Astrocyte of the spinal cord (primary cell): ENCODE measurements at regions not wholly inside any gene's neighbourhood (a gene's known extent, or its start where the extent isn't known, plus 50 kb on each side); places are given as distances from the start of the nearest gene placed in this dataset.

Experiments
- DNase-seq: peaks from one replicate; pipeline ENCODE4 v3.0.0; 2011; ENCODE audit warnings: low read depth, low spot score
- H3K4me3 ChIP-seq: 2 replicates; pipeline ENCODE4 v1.5.1; 2011; ENCODE audit warnings: low read depth, mild to moderate bottlenecking, low read length, moderate library complexity
- CTCF ChIP-seq: IDR thresholded peaks from 2 replicates; pipeline ENCODE4 v1.5.1; 2012; ENCODE audit warnings: low read depth, mild to moderate bottlenecking, low read length, inconsistent platforms
- in situ Hi-C: cut with HindIII; loops from 2 replicates; pipeline ENCODE4 v1.10.0; 2017; ENCODE audit warnings: low sequenced_read_pairs

DNA sequence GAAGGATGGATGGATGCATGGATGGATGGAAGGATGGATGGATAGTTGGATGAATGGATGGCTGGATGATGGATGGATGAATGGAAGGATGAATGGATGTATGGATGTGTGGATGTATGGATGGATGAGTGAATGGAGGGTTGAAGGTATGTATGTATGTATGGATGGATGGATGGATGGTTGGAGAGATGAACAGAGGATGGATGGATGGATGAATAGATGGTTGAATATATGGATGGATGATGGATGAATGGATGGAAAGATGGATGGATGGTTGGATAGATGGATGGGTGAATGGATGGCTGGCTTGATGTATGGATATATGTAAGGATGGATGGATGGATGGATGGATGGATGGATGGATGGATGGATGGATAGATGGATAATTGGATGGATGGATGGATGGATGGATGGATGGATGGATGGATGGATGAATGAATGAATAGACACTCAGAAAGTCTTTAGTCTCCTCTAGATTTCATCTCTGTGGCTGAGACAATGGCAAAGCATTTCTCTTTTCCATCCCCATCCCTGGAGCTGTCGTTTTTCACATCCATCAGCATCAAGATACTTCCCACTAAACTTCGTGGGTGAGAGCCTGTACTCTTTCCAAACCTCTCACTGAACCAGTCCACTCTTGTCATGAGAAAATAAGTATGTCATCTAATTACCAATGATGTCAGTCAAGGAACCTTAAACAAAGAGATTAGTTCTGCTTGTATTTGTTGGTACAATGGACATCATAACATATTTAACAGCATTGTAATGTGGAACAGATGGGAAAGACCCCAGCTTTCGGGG lies 74.8 kb upstream of the CLMN start:
- in situ Hi-C loops = no loop called here
- no peak for TF ChIP-seq CTCF
- no peak for DNase-seq
- no peak overlapping the region for H3K4me3 ChIP-seq

- no peak for DNase-seq
- H3K4me3 ChIP-seq = no peak overlapping the region
- TF ChIP-seq CTCF = no peak
- in situ Hi-C loops = no loop called here
These were observed 73.1 kb upstream of the CLMN start for GRCh38 chr14:95392841-95393240.

DNA sequence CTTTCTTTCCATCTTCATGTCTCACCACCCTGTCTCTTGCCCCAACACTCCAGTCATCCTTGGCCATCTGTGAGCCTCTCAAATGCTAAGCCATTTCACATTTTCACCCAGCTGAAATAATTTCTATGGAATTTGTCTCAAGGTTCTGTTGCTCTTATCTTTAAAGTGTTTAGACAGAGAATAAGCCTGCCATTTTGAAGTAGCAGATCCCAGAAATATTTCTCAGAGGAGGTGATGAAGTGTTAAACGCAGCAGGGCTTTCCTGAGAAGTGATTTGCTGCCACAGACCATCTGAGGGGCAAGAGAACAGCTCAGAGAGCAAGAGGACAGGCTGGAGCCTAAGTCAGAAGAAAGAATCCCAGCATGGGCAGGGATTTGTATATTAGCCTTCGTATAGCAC lies 71.6 kb upstream of the CLMN start:
- DNase-seq = no peak
- in situ Hi-C loops = no loop called here
- no peak overlapping the region for H3K4me3 ChIP-seq
- no peak for TF ChIP-seq CTCF

GRCh38 chr14:95389471-95390011 lies 69.8 kb upstream of the CLMN start:
- peak; percentile 35 for DNase-seq
- in situ Hi-C loops = no loop called here
- TF ChIP-seq CTCF = no peak
- no peak overlapping the region for H3K4me3 ChIP-seq

- DNase-seq = no peak
- TF ChIP-seq CTCF = no peak
- no peak overlapping the region for H3K4me3 ChIP-seq
- in situ Hi-C loops = no loop called here
These were observed 69.0 kb upstream of the CLMN start for GRCh38 chr14:95388699-95389098.

GRCh38 chr14:95387826-95388445 lies 68.2 kb upstream of the CLMN start:
- H3K4me3 ChIP-seq = no peak overlapping the region
- no peak for DNase-seq
- TF ChIP-seq CTCF = no peak
- in situ Hi-C loops = no loop called here
